Kidney glomerular epithelial cell (primary cell): ENCODE measurements at regions not wholly inside any gene's neighbourhood (a gene's known extent, or its start where the extent isn't known, plus 50 kb on each side); places are given as distances from the start of the nearest gene placed in this dataset.
A peak's percentile ranks its signal among the peaks of the same experiment; 100 is the strongest.
"Not testable (repeated sequence)": the region's sequence is repeated elsewhere in the genome, so short reads cannot be mapped to it uniquely, and the experiment has no call there.

Experiments
- DNase-seq: peaks from one replicate; lab custom pipeline; 2025; lab: John Stamatoyannopoulos, UW

DNA sequence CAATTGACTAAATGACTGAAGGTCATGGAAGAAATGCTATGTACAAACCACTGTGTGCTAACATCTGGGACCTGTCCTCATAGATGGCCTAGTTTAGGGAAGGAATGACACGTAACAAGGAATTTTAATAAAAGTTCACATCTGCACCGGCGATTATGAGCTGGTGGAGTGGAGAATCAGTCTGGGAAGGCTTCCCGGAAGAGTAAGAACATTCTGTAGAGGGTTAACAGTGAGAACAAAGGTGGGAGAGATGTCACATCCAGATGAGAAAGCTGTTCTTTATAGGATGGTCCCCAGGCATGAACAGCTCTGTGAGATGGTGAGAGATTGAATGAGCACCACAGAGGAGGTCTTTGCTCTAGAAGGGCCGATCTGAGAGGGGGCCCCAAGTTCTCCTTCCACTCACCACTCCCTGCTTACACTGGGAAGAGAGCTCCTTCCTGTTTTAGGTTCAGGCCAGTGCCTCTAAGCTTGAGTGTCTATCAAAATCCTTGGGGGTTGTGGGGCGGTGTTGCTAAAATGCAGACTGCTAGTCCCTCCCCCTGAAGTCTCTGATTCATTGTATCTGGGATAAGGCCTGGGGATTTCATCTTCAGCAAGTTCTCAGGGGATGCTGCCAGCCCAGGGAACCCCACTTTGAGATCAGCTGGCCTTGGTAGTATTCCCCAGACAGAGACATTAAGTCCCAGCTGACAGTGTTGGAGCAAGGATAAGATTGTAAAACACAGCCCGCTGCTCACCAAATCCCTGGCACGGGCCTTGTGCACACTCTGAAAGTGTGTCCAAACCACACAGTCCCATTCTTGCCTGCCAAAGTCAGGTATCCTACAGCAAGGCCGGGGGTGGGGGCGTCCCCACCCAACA lies 294.7 kb upstream of the MAF start:
- no peak for DNase-seq

DNA sequence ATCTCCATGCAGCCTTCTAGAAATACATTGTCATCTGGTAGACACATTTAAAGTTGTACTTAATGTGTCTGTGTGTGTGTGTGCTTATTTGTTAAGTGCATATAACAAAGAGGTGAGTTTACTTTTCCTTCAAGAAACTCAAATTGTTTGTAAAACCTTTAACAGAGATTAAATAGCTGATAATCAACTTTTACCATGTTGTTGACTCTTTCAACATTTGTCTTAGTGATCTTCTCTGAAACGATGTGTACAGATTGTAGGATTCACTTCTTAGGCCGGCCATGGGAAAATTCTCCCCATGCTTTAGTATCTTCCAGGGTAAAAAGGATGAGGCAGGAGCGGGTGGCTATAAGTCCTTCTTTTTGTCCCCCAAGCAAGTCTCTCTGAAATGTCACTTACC lies 292.9 kb upstream of the MAF start:
- no peak for DNase-seq

DNA sequence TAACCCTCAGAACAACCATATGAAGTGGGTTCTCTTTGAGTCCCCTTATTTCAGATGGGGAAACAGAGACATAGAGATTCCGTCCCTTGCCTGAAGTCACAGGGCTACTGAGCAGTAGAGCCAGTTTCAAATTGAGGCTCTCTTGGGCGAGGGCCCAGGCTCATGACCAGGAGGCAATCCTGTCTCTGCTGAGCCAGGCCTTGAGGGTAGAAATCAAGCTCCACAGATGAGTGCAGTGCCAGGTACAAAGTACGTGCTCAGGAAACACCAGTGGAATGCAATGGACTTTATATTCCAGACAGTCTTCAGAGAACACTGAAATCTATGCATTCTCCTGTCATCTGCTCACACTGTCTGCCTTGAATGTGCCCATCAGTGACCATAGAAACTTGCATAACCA lies 291.7 kb upstream of the MAF start:
- no peak for DNase-seq

DNA sequence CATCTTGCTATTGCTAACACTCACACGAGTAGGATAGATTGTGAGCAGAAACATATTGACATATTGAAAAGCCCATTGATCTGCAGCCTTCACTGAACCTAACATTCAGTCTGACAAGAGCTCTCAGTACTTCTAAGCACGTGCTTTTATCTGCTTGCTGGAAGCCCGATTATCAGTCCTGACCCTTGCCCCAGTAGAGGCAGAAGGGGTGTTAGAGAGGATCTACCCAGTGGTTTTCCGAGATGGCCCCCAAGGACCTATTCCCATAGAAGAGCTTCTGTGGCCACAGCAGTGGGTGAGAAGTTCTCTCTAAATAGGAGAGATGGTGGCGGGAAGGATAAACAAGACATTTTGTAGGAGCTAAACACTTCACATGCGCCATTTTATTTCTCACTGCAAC lies 290.9 kb upstream of the MAF start:
- no peak for DNase-seq

DNA sequence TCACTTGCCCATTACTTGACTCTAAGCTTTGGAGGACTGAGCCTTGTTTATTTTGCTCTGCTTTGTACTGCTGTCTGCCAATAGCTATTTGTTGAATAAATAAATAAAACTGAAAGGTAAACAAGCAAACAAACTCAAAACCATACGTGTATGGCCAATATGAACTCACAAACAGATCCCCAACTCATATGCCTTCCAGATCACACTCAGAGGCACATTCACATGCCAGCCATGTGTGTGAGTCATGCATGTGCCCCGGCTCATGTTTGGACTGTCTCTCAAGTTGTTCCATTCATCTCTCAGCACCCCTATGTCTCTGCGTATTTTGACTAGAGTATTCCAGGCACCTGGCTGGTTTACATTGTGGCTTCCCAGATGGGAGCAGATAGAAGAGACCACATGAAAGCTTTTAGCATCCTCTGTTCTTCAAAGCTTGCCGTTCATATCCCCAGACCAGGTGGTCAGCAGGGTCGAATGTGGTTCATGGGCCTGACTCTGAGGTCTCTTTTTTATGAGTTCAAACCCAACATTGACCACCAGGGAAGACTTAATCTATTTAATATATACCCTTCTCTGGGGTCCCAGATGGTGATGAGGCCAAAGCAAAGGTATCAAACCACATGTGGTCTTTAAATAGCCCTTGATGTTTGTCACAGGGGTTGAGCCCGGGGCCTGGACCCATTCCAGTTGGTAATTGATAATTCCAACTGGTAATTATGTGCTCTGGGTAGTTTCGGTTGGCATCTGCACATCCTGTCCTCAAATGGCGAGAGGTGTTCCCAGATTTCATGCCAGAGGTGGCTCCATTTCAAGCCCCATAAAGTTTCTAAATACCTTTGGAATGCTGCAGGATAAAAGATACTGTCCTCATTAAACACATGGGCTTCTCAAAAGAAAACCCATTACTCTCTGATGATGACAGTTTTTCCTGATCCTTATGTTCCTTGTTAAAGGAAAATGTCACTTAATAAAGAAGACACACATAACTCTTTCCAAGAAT lies 287.3 kb upstream of the MAF start:
- no peak for DNase-seq

DNA sequence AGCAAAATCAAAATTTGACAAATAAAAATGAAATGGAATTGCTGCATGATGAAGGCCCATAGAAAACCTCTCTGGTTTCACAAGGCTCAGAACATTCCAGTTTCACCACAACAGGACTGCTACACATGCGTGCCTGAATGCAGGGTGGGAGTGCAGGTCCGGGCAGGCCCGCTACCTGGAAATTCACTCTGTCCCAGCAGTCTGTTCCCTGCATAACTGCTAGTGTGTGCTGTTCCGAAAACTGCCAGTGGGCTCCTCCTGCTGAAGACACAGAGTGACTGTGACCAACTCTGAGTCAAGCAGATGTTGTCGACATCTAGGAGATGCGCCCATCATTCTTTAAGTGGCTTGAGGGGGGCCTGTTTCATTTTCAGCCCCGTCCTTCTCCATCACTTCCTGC lies 284.8 kb upstream of the MAF start:
- no peak for DNase-seq

DNA sequence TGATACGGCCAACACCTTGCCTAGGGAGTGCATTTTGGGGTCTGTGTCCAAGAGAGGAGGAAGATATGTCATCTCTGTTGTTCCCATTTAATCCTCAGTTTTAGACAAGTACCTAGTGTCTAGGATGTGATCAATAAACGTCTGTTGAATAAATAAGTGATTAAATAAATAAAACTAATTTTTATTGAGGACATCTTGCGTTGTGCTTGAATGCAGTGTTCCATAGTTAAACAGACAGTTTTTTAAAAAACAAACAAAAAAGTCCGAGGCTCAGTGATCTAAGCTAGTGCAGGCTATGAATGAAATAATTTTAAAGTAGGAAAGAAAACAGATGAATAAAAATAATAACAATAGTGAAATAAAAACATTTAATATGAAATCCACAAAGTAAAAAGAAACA lies 283.0 kb upstream of the MAF start:
- DNase-seq = no peak

GRCh38 chr16:79882340-79883005 lies 281.9 kb upstream of the MAF start:
- DNase-seq = no peak

DNA sequence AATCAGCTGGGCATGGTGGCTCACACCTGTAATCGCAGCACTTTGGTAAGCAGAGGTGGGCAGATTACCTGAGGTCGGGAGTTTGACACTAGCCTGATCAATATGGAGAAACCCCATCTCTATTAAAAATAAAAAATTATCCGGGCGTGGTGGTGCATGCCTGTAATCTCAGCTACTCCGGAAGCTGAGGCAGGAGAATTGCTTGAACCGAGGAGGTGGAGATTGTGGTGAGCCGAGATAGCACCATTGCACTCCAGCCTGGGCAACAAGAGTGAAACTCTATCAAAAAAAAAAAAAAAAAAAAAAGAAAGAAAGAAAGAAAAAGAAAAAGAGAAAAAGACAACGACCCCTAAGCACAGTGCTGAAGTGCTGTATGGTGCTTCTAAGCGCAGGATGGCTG lies 280.6 kb upstream of the MAF start:
- DNase-seq = not testable (repeated sequence)

GRCh38 chr16:79876332-79876730 lies 275.8 kb upstream of the MAF start:
- DNase-seq = no peak

GRCh38 chr16:79874391-79874790 lies 273.9 kb upstream of the MAF start:
- DNase-seq = peak; percentile 34

- no peak for DNase-seq
These were observed 273.3 kb upstream of the MAF start for GRCh38 chr16:79873825-79874224.

- peak; percentile 20 for DNase-seq
These were observed 271.4 kb upstream of the MAF start for GRCh38 chr16:79871906-79872305.

DNA sequence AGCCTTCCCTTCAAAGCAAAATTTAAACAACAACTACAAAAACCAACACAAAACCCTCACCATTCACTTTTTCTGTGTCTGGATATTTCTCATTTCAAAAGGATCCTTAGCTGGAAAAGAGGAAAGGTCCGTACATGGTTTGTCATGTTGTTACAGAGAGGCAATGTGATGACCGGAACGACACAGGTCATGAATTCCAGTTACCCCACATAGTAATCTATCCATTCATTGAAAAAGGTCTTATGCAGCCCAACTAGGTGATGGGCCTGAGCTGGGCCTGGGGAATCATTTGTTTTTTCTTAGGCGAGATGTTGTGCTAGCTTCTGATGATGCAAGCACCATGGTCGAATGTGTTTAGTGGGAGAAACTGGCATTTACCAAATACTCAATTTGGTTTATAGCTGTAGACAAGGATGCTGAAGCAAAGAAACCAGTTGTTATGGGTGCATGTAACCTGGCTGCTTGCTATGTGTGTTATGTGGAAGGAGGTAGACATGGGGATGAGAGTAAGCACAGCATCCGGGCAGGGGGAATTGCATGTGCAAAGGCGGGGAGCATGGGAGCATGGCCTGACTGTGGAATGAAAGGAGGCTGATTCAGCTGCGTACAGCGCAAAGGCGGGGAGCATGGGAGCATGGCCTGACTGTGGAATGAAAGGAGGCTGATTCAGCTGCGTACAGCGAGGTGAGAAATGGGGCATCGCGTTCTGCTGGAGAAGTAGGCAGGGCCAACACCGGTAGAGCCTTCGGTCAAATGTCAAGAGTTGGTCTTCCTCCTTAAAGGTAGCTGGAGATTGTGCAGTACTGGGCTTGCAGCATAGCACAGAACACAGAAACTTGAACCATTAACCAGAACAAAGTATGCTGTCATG lies 269.7 kb upstream of the MAF start:
- no peak for DNase-seq

DNA sequence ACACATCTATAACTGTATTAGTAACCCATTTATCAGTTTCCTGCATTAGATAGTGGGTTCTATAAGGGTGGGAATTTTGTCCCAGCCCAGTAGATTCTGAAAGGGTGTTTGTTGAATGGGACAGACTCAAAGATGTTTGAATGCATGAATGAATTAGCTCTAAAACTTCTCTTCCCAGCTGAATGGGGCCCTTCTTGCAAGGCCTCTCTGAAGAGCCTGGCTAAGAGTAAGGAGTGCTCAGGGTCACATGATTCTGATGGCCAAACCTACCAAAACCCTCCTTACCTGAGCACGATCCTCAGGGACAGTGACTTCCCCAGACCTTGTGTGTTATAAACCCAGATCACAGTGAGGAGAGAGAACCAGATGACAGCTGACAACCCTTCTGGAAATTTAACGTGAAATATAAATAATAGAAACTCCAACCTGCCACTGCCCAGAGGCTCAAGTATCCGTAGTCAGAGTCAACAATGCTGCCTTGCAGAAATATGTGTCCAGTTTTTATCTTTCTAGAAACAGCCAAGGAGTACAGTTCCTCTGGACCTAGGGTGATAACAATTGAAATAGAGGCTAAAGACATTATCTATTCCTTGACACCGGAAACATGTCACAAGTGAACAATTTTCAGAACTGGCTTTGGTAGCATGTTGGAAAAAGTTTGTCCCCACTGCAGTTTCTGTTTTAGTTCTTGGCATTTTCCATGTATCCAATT lies 268.9 kb upstream of the MAF start:
- DNase-seq = no peak

DNA sequence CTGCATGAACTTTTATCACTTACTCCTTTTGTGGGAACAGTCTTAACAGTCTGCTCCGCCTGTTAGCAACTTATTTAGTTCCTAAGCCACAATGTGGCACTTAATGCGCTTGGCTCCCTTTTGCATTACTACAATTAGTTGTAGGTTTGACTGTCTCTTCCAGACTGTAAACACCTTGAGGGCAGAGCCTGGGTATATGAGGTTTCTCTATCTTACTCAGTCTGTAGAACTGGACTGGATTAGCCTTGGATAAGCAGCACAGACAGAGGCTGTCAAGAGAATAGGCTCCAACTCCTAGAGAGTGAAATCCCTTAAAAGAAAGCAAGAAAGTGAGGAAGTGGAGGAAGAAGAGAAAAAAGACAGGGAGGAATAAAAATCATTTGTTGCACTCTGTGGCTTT lies 268.3 kb upstream of the MAF start:
- no peak for DNase-seq

DNA sequence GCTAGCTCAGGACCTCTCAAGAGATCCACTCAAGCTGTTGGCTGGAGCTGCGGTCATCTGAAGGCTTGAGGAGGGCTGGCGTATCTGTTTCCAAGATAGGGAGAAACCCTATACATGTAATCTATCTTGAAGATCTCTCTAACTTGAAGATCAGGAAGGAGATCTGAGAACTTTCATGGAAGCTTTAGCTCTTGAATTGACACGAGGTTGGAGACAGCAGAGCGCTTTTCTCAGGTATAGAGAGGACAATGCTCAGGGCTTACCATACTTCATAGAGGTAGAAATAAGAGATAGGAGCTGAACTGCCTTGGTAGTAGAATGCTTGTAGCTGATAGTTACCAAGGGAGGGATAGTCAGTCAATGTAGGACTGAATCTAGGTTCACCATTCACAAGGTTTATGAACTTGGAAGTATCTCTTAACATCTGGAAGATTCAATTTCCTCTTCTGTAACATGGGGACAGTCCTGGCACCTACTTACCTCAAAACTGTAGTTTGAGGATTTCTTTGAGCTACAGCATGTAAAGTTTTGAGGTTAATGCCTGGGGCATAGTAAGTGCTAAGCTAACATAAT lies 267.0 kb upstream of the MAF start:
- DNase-seq = no peak

DNA sequence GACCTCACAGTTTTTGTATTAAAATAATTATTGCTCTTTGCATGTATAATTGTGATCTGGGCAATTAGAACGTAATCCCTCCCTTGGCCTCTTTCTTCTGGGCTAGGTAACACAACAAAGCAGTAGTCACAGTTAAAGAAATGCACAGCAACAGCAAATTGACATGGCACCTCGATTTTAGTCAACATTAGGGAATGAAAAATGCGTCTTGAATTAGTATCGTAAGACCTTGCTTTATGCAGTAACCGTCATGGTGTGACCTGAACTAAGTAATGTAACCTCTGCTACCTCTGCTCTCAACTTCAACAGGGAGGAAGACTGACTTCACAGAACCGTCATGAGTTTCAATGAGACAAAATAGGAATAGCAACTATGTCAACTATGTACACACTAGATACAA lies 265.4 kb upstream of the MAF start:
- DNase-seq = no peak

DNA sequence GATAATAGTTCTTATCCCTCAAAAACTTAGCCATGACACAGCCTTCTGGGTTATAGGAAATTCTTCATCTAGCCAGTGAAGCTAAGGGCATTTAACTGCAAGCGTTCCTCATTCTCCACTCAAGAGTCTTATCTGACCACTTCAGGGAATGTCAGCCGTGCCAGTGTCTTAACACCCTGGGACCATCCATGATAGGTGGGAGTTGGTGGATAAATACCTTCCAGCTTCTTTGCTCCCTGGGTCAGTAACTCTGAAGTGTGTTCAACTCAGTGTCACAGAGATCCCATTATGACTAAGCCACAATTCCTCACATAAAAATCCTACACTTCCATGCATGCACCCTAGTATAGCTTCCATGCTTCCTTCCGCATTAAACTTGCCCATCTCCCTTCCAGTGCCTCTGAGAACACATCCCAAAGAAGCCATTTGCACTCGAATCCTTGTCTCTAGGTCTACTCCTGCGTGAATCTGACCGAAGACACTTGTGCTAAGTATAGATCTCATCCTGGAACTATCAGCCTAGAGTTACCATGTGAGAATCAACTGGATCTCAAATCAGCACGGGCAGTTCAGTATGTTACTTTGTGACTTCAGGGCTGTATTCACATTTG lies 264.3 kb upstream of the MAF start:
- no peak for DNase-seq
